Umbilical cord (tissue), 1 donor: ENCODE measurements at regions not wholly inside any gene's neighbourhood (a gene's known extent, or its start where the extent isn't known, plus 50 kb on each side); places are given as distances from the start of the nearest gene placed in this dataset.
"Not testable (repeated sequence)": the region's sequence is repeated elsewhere in the genome, so short reads cannot be mapped to it uniquely, and the experiment has no call there.

ENCODE experiments used
- DNase-seq: peaks from one replicate; pipeline ENCODE4 v3.0.0-alpha.2; 2015; ENCODE audit warnings: low spot score

DNA sequence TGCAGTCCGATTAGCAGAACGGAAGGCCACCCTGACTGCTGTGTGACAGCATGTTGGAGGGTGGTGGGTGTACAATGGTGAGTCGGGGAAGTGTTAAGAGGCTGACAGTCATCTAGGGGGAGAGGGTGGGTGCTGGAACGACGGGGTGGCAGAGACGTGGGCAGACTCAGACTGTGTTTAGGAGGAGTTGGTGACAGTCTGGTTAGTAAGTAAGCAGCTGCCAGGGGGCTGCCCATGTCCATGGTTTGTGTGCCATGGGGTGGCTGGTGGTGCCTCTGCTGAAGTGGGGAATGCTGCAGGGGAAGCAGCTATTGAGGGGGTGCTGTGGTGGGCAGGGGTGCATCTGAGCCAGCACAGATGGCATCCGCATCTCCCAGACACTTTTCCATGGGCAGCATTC is 51.3 kb upstream of the BOD1 start:
- DNase-seq: no peak

DNA sequence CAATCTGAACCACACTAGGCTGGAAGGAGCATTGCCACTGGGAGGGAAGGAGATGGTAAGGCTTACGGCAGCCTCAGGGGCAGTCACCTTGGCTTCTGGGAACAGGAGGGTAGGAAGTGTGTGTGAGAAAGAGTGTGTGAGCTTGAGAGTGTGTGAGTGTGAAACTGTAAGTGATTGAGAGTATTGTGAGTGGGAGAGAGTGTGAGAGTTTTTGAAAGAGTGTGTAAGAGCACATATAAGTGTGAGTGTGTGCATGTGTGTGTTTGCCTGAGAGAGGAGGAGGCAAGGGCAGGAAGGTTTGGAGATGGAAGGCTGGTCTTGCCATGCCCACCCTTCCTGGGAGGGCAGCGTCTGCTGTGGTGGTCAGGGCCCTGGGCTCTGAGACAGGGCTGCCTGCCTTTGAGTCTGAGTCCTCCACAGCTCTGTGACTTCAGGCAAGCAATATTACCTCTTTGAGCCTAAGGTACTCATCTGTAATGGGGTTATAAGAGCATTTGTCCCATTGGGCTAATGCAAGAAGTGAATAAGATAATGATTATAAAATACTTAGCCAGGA is 51.9 kb upstream of the BOD1 start:
- no peak for DNase-seq

DNA sequence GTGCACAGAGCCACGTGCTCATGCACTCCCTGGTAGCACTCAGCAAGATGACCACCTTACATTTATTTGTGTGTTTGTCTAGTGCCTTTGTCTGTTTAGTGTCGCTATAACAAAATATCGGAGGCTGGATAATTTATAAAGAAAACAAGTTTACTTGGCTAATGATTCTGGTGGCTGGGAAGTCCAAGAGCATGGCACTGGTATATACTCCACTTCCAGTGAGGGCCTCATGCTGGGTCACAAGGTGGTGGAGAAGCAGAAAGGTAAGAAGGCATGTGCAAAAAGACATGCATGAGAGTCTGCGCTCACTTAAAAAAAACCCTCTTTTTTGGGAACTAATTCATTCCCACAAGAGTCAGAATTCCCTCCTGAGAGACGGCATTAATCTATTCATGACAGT is 52.5 kb upstream of the BOD1 start:
- DNase-seq: no peak

DNA sequence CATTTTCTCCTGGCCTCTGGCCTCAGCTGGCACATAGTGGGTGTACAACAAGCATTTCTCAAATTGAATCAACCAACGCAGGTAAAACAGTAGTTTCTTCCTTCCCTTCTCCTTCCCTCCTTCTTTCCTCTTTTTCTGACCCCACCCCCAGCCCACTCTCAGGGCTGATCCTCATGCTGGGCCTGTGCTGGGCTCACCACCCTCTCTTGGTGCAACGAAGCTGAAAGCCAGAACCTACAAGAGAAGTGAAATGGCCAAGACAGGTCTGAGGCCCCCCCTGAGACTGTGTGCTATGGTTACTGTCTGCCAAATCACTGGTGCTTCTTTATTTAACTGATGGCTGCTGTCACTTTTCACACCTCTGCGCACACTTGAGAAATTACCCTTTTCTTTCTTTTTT is 53.0 kb upstream of the BOD1 start:
- no peak for DNase-seq

DNA sequence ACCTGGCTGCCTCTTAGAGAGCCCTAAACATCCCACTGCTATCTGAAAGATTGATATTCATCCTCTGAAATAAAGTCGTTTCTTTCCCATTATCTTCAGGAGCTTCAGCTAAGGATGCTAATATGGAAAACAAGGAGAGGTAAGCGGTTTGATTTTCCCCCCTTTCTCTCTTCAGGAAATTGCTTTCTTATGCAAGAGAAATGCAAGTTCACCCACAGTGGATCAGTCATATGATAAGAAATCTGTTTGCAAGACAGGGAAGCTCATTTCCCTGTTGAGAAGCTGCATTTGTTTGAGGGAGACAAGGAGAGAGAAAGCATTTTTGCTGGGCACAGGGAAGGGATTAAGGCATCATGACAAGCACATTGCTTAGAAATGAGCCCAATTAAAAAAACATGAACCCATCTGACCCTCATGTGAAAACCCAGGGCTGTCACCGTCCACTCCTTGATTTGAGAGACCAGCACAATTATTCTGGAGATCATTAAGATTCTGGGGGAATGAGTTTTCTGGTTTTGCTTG is 53.7 kb upstream of the BOD1 start:
- peak; percentile 39 for DNase-seq

DNA sequence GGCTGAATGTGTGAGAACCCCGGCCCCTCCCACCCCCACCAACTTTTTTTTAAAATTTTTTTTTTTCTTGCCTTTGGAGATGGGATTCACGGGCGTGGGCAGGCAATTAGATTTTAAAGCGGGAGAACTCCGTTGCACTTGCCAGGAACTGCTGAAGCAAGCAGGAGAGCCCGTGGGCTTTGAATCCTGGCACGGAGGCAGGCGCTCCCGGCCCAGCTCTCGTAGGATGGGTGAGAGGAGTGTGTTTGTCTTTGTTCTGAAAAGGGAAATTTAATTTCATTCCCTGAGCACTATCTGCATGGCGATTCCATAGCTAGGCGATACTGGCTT is 54.3 kb upstream of the BOD1 start:
- peak; percentile 1 for DNase-seq

DNA sequence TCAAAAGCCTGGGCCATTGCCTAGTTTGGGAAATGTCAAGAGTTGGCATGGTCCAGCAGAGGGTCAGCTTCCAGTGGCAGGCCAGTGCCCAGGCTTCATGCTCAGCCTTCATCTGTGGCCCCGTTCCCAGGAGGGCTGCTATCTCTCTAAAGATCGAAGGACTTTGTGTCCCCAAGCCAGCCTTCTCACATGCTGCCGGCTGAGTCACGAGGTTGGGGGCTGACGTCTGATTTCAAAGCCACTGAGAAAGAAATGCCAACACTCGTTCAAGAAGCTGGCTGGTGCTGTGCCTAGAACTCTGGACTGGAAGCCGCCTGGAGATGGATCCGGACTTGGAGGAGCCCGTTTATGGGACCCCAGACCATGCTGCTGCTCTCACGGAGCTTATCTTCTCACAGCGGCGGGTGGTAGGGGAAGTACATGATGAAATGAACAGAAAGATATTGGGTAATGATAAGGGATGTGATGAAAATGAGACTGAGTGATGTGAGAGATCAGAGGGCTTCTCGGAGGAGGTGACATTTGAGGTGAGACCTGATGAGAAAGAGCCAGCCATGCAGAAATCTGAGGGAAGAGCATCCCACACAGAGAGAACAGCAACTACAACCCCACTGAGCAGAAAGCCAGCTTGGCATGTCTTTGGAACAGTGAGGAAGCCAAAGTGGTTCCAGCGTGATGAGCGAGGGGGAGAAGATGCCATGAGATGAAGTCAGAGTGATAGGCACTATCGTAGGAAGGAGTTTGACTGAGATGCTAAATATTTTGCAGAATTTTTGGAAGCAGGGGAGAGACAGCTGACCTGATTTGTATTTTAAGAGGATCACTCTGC is 54.9 kb upstream of the BOD1 start:
- peak; percentile 3 for DNase-seq

DNA sequence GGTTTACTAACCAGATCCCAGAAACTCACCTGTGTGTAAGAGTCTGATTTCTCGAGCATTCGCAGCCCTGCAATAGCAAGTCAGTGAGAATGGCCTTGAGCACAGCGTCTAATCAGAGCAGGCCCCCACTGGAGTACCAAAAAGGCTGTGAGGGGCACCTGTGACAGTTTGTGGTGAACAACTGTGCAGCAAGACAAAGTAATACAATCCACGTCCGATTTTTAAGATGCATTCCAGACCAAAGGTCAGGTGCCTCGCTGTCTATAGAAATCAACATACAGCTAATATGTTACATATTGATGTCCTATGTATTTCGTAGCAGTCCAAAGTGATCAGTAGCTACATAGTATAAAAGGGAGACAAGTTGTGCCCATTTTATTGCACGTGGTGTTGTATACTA is 55.7 kb upstream of the BOD1 start:
- DNase-seq: no peak

DNA sequence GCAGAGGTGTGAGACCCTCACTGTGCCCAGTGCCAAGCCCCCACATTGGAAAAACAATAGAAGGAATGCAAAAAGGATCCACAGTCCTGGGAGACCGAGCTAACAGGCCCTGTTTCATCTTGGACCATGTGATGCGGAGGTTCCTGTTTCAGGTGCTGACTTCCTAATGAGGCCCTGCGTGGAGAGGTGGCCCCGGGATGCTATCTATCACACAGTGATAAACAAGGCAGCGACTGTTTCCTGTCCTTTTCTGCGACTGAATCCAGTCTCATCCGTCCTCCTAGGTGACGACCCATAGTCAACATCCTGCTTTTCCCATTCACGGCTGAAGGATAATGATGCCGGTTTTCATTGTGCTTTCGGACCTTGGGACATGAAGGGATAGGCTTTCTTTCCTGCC is 56.4 kb upstream of the BOD1 start:
- DNase-seq: no peak

DNA sequence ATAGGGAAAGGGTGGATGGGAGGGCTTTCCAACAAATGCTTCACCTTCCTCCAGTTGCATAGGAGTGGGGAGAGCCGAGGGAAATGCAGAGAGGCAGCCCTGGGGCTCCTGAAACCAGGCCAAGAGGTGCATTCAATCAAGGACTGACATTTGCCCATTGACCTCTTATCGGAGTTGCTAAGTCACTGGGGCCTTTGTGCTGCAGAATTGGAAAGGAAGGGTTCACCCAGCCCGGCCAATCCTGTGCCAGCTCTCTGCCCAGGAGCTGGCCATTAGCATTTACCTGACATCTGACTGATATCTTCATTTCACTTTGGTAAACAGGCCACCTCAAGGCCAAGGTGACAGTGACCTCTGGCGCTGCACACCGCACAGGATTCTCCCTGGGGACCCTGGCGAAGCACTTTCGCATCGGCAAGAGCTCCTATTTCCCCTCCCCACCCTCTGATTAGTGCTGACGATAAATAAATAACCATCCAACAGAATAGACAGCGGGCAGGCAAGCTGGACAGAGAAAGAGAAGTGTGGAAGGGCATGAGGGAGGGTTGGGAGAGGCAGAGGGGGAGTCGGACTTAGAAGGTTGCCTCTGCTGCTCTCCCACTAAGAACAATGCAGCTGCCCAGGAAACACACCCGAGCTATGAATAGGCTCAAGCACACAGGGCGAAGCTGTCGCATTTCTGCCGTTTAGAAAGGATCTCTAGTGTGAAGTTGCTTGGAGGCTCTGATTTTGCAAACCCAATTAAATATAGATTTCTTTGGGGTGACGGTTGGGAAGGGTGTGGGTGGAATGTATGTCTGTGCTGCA is 57.0 kb upstream of the BOD1 start:
- no peak for DNase-seq

DNA sequence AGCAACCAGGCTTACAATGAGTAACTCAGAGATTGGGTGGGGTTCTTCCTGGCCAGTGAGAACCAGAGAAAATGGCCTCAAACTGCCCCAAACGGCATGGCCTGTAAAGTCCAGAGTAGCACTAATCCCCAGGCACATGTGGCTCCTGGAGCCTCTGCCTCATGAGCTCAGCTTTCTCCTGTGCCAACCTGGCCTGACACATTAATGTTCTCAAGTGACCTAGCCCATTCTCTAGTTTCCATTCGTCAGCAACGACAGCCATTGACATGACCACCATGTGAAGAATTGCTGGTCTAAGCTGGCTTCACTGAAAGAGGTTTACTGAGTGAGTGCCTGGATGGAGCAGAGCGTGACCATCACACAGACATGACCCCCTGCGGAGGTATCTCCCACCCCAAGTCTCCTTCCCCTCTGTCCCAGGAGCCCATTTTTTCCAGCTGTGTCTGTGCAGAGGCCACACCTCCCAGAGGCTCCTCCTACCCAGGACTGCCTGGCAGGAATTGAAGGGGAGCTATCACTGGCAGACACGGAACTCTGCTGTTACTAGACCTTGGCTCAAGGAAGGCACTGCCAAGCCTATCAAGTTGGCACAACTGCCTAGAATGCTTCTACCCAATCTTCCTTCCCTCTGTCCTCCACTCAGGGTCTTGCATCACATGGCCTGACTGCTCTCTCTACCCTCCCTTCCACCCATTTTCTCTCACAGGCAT is 59.0 kb upstream of the BOD1 start:
- no peak for DNase-seq

DNA sequence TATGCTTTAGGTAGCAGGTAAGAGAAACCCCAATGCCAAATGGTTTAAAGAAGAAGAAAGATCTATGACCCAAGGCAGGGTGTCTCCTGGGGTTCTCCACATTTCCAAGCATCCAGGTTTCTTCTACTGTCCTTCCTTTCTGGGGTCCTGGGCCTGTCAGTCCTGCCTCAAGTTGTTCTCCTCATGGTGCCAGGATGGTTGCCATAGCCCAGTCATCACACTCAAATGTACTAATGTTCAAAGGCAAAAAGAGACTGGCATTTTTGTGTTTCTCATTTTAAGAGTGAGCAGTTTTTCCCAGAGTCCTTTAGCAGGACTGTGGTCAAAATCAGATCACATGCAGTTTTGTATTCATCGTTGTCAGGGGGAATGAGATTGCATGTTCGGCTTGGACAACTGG is 59.9 kb upstream of the BOD1 start:
- no peak for DNase-seq

DNA sequence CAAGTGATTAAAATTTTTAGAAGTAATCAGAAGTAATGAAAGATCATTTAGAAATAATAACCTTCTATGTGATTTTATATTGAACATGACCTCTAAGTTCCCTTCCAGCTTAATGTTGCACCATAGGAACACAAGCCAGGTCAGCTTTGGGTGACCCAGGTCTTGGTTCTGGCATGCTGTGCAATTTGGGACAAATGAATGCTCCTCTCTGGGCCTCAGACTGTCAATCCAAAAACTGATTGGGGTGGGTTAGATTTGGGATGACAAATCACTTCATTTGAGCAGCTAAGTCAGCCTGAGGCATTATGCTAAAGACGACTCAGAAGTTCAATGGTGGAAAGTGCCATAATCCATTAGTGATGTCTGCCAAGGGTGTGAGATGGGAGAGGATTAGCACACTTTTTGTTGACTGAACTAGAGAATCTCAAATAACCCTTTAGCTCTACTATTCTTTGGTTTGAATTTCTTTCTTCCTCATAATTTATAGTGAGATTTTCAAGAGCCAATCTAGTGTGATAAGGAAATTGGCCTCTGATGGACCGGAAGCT is 60.7 kb upstream of the BOD1 start:
- no peak for DNase-seq

DNA sequence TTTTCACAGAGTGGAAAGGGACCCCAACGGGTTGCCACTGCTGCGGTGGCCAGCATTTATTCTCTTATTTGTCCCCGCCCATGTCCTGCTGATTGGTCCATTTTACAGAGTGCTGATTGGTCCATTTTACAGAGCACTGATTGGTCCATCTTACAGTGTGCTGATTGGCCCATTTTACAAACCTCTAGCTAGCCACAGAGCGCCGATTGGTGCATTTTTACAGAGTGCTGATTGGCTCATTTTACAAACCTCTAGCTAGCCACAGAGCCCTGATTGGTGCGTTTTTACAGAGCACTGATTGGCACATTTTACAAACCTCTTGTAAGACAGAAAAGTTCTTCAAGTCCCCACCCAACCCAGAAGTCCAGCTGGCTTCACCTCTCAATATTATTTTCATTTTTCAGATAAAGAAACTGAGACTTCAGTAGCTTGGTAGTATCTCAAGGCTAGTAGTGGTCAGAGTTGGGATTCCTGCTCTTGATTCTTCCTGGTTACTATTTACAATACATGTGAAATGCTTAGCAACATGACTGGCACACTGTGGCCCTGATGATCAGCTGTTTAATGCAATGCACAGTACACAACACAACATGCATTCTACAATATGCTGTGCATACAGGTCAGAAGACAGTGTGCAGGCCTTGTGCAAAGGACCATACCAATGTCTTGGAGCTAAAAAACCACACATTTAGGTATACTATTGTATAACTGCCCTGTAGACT is 63.6 kb upstream of the BOD1 start:
- DNase-seq: no peak

DNA sequence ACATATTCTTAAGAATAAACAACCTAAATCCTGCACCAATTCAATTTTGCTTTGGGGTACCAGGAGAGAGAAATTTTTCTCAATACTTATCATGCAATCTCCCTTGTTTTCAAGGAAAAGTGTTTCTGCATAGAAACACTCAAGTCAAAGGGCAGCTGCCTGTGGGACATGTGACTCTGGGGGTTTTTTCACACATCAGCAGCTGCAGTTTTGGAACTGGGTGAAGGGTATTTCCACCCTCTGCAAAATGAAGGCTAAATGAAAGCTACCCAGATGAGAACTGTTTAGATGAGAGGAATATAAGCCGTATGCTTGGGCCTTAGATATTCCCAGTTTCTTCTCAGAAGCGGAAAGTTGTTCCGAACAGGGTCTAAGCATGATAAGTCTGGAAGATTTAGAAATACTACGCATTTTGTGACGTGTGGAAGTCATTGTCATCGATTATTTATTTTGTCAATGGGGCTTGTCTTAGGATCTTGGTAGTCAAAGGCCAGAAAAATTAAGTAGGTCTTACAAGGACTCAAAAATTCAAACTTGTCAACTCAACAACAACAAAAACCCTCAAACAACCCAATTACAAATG is 64.3 kb upstream of the BOD1 start:
- DNase-seq: no peak

DNA sequence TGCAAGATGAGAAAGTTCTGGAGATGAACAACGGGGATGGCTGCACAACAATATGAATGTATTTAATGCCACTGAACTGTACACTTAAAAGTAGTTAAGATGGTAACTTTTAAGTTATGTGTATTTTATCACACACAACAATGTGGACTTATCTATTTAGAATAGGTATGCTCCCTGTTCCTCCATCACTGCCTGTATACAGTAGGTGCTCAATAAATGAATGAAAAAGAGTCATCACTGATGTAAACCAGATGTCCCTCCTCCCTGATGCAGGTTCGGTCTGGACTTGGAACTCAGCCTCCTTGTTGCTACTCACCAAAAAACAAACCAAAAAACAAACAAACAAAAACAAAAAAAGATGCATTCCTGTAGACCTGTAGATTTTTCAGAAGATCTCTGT is 65.9 kb upstream of the BOD1 start:
- no peak for DNase-seq

DNA sequence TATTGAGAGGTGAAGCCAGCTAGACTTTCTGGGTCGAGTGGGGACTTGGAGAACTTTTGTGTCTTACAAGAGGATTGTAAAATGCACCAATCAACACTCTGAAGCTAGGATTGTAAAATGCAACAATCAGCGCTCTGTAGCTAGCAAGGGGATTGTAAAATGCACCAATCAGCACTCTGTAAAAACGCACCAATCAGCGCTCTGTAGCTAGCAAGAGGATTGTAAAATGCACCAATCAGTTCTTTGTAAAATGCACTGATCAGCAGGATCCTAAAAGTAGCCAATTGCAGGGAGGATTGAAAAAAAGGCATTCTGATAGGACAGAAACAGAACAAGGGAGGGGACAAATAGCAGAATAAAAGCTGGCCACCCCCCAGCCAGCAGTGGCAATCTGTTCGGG is 68.1 kb upstream of the BOD1 start:
- DNase-seq: not testable (repeated sequence)

DNA sequence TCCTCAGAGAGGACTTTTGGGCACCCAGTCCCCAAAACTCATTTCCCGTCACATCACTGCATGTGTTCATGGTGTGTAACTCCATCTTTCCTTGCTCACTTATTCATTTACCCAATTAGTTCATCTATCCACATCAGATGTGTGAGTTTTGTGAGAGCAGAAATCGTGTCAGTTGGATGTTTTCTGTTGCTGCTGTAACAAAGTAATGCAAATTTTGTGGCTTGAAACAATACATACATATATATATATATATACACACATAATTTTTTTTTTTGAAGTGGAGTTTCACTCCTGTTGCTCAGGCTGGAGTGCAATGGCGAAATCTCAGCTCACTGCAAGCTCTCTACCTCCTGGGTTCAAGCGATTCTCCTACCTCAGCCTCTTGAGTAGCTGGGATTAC is 70.5 kb upstream of the BOD1 start:
- no peak for DNase-seq

DNA sequence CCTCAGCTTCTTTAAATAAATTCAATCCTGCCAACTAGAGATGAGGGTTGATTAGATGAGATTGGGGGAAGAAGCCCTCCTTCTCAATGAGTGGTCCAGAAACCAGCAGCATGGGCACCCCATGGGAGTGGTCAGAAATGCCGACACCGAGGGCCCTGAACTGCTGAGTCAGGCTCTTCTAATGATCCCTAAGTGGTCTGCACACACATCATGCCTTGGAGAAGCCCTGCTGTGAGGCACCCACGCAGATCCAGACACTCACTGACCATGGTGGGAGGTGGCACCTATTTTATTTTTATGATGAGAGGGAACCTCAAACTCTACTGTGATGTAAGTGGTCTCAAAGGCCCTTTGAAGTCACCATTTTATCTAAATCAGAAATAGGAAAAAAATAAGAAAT is 72.3 kb upstream of the BOD1 start:
- DNase-seq: no peak

DNA sequence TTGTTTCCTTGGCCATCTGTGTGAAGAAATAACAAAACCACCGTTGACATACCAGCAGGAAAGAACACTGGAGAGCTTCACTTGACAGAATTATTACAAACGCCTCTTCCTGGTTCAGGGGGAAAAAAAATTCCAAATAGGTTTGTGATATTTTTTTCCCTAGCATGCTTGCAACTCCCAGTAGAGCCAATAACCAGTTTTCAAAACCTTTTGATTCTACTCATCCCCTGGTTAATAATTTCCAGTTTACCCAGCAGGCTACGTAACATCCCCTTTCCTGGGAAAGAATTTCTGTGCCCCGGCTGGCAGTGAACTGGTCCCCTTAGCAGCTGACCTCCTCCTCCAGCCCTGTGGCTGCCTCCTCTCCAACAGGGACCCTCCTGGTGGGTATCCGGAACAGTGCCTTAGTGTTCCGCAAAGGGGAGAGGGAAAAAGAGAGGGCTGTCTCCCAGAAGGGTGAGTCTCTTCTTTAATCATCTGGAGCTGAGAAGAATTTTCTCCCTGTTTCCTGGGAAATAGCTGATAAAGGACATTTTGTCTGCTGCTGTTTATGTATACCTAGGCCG is 72.8 kb upstream of the BOD1 start:
- peak; percentile 51 for DNase-seq
